ENCODE measurements at regions not wholly inside any gene's neighbourhood (a gene's known extent, or its start where the extent isn't known, plus 50 kb on each side); places are given as distances from the start of the nearest gene placed in this dataset.
"Not testable (repeated sequence)": the region's sequence is repeated elsewhere in the genome, so short reads cannot be mapped to it uniquely, and the experiment has no call there.

- Mint-ChIP-seq H3K36me3 (ENCODE audit: insufficient read depth) (no peaks in the 10 kb centered on the region), H3K4me1 (ENCODE audit: low read depth) (no peaks in the 10 kb centered on the region), H3K27ac (no peak overlapping the region)
Measured at GRCh38 chr2:146982393-146982846, 862.4 kb upstream of the ACVR2A start.

GRCh38 chr2:146981921-146982320 lies 862.9 kb upstream of the ACVR2A start:
- Mint-ChIP-seq H3K4me1 (ENCODE audit: low read depth) (no peaks in the 10 kb centered on the region), H3K27ac (no peak overlapping the region), H3K9me3 (ENCODE audit: low read depth) (no peaks in the 10 kb centered on the region), H3K36me3 (ENCODE audit: insufficient read depth) (no peaks in the 10 kb centered on the region), H3K4me3 (ENCODE audit: low read depth) (no peak overlapping the region), H3K27me3 (no peaks in the 10 kb centered on the region)
- no peak for TF ChIP-seq CTCF (IDR thresholded peaks at IDR 0.05; ENCODE audit: unreplicated experiment)
- no peak for DNase-seq (ENCODE audit: low spot score, unreplicated experiment)

More at GRCh38 chr2:146982393-146982846, 862.4 kb upstream of the ACVR2A start:
- TF ChIP-seq CTCF (IDR thresholded peaks at IDR 0.05; ENCODE audit: unreplicated experiment) = no peak
- DNase-seq (ENCODE audit: low spot score, unreplicated experiment) = no peak
- Mint-ChIP-seq H3K27me3 (no peaks in the 10 kb centered on the region), H3K9me3 (ENCODE audit: low read depth) (no peaks in the 10 kb centered on the region), H3K4me3 (ENCODE audit: low read depth) (no peak overlapping the region)

- Mint-ChIP-seq H3K27me3 (no peaks in the 10 kb centered on the region), H3K4me1 (ENCODE audit: low read depth) (no peaks in the 10 kb centered on the region), H3K27ac (no peak overlapping the region), H3K4me3 (ENCODE audit: low read depth) (no peak overlapping the region), H3K36me3 (ENCODE audit: insufficient read depth) (no peaks in the 10 kb centered on the region), H3K9me3 (ENCODE audit: low read depth) (no peaks in the 10 kb centered on the region)
- TF ChIP-seq CTCF (IDR thresholded peaks at IDR 0.05; ENCODE audit: unreplicated experiment) = no peak
- DNase-seq (ENCODE audit: low spot score, unreplicated experiment) = no peak
Measured at GRCh38 chr2:146979746-146980145, 865.1 kb upstream of the ACVR2A start.

- no peak for DNase-seq (ENCODE audit: low spot score, unreplicated experiment)
Measured at GRCh38 chr2:146978577-146979555, 866.0 kb upstream of the ACVR2A start.

GRCh38 chr2:146970981-146971380 lies 873.8 kb upstream of the ACVR2A start:
- not testable (repeated sequence) for DNase-seq (ENCODE audit: low spot score, unreplicated experiment); H3K27ac Mint-ChIP-seq; H3K4me1 Mint-ChIP-seq (ENCODE audit: low read depth); H3K4me3 Mint-ChIP-seq (ENCODE audit: low read depth); H3K27me3 Mint-ChIP-seq; H3K36me3 Mint-ChIP-seq (ENCODE audit: insufficient read depth)
- H3K9me3 Mint-ChIP-seq (ENCODE audit: low read depth) = peaks cover 27% of the 10 kb centered on the region

More at GRCh38 chr2:146978577-146979555, 866.0 kb upstream of the ACVR2A start:
- no peaks in the 10 kb centered on the region for H3K9me3 Mint-ChIP-seq (ENCODE audit: low read depth)
- no peak overlapping the region for H3K4me3 Mint-ChIP-seq (ENCODE audit: low read depth)
- no peaks in the 10 kb centered on the region for H3K4me1 Mint-ChIP-seq (ENCODE audit: low read depth)
- no peak overlapping the region for H3K27ac Mint-ChIP-seq
- TF ChIP-seq CTCF (IDR thresholded peaks at IDR 0.05; ENCODE audit: unreplicated experiment) = no peak
- no peaks in the 10 kb centered on the region for H3K36me3 Mint-ChIP-seq (ENCODE audit: insufficient read depth)
- H3K27me3 Mint-ChIP-seq = no peaks in the 10 kb centered on the region

- H3K27me3 Mint-ChIP-seq; DNase-seq (ENCODE audit: low spot score, unreplicated experiment); H3K27ac Mint-ChIP-seq; H3K4me3 Mint-ChIP-seq (ENCODE audit: low read depth); H3K4me1 Mint-ChIP-seq (ENCODE audit: low read depth); H3K36me3 Mint-ChIP-seq (ENCODE audit: insufficient read depth): not testable (repeated sequence)
- peaks cover 27% of the 10 kb centered on the region for H3K9me3 Mint-ChIP-seq (ENCODE audit: low read depth)
Measured at GRCh38 chr2:146969703-146970102, 875.1 kb upstream of the ACVR2A start.

All from progenitor cell of endocrine pancreas (in vitro differentiated cells).